Sigmoid colon (tissue), 4 donors: ENCODE measurements at regions not wholly inside any gene's neighbourhood (a gene's known extent, or its start where the extent isn't known, plus 50 kb on each side); places are given as distances from the start of the nearest gene placed in this dataset.

ENCODE experiments used
- EP300 ChIP-seq, 4 donors: sonication (generic); formaldehyde crosslinking; IDR thresholded peaks; one replicate each; pipeline ENCODE4 v1.6.1; 2017; ENCODE audit warnings: antibody characterized with exemption in 4 of 4
- POLR2A ChIP-seq, 2 donors: fragments of 450-650 bp; IDR thresholded peaks; one replicate each; pipeline ENCODE4 v1.6.1; 2016; ENCODE audit warnings: antibody characterized with exemption in 2 of 2, mild to moderate bottlenecking in 2 of 2, moderate library complexity in 2 of 2
- POLR2AphosphoS5 ChIP-seq, 4 donors: sonication (generic); formaldehyde crosslinking; IDR thresholded peaks; one replicate each; pipeline ENCODE4 v1.6.1; 2017; ENCODE audit warnings: antibody characterized with exemption in 4 of 4
- TF ChIP-seq, protein P1 (sequence below), 4 experiments: fragments of 450-650 bp in 3 of 4; fragments of 200-600 bp in 1 of 4; IDR thresholded peaks; one replicate each; pipeline ENCODE4 v1.5.1; 2016 to 2019; ENCODE audit warnings: antibody characterized with exemption in 4 of 4, mild to moderate bottlenecking in 3 of 4, moderate library complexity in 2 of 4

DNA sequence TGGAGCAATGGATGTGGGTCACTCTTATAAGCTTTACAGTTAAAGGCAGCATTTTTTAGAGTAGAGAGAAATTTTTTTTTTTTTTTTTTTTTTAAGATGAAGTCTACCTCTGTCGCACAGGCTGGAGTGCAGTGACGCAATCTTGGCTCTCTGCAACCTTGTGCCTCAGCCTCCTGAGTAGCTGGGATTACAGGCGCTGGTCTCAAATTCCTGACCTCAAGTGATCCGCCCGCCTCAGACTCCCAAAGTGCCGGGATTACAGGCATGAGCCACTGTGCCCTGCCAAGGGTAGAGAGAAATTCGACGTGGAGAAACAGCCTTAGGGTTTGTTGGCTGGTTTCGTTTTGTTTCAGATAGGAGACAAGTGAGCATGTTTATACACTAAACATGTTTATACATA, 594.2 kb upstream of the ADAMTS5 start:
- TF ChIP-seq, protein P1, sequence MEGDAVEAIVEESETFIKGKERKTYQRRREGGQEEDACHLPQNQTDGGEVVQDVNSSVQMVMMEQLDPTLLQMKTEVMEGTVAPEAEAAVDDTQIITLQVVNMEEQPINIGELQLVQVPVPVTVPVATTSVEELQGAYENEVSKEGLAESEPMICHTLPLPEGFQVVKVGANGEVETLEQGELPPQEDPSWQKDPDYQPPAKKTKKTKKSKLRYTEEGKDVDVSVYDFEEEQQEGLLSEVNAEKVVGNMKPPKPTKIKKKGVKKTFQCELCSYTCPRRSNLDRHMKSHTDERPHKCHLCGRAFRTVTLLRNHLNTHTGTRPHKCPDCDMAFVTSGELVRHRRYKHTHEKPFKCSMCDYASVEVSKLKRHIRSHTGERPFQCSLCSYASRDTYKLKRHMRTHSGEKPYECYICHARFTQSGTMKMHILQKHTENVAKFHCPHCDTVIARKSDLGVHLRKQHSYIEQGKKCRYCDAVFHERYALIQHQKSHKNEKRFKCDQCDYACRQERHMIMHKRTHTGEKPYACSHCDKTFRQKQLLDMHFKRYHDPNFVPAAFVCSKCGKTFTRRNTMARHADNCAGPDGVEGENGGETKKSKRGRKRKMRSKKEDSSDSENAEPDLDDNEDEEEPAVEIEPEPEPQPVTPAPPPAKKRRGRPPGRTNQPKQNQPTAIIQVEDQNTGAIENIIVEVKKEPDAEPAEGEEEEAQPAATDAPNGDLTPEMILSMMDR (IDR thresholded peaks at IDR 0.05), result no peak
- TF ChIP-seq POLR2A (IDR thresholded peaks at IDR 0.05) (no peak), POLR2AphosphoS5 (IDR thresholded peaks at IDR 0.05) (no peak), EP300 (IDR thresholded peaks at IDR 0.05) (no peak)
